ENCODE measurements at regions not wholly inside any gene's neighbourhood (a gene's known extent, or its start where the extent isn't known, plus 50 kb on each side); places are given as distances from the start of the nearest gene placed in this dataset.

- TF ChIP-seq, protein P1, sequence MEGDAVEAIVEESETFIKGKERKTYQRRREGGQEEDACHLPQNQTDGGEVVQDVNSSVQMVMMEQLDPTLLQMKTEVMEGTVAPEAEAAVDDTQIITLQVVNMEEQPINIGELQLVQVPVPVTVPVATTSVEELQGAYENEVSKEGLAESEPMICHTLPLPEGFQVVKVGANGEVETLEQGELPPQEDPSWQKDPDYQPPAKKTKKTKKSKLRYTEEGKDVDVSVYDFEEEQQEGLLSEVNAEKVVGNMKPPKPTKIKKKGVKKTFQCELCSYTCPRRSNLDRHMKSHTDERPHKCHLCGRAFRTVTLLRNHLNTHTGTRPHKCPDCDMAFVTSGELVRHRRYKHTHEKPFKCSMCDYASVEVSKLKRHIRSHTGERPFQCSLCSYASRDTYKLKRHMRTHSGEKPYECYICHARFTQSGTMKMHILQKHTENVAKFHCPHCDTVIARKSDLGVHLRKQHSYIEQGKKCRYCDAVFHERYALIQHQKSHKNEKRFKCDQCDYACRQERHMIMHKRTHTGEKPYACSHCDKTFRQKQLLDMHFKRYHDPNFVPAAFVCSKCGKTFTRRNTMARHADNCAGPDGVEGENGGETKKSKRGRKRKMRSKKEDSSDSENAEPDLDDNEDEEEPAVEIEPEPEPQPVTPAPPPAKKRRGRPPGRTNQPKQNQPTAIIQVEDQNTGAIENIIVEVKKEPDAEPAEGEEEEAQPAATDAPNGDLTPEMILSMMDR (IDR thresholded peaks at IDR 0.05; ENCODE audit: insufficient read depth in 1 of 2, low read depth in 1 of 2, low read length in 1 of 2, severe bottlenecking in 1 of 2, unreplicated experiment in 1 of 2) = no peak
- POLR2A ChIA-PET = no interaction called here
Measured at GRCh38 chr5:81906086-81906485, 65.7 kb upstream of the ATG10 start.

GRCh38 chr5:81904861-81905260 lies 67.0 kb upstream of the ATG10 start:
- DNase-seq = peak; percentile 49 to 56
- intact Hi-C loops (cut with micrococcal nuclease; ENCODE audit: unreplicated experiment) = no loop called here
- Histone ChIP-seq H3K9me3 (peaks cover 6% of the 10 kb centered on the region; the same call in 1 of the 2 replicates), H3K36me3 (ENCODE audit: control insufficient read depth, insufficient read depth, low read length) (no peaks in the 10 kb centered on the region), H3K4me1 (peaks cover 7% of the 10 kb centered on the region), H3K27me3 (replicated peaks; ENCODE audit: control insufficient read depth, insufficient read depth, low read length) (no peaks in the 10 kb centered on the region), H3K4me3 (ENCODE audit: low read depth, low read length) (no peak overlapping the region)
- BruUV-seq (replicated peaks) = no TSS peak
- ChIA-PET CTCF (interaction anchor here (1.0 kb wide), 1 partner anchor 398 kb away, joined by 4 read pairs; no protein-coding TSS in a partner anchor), POLR2A (no interaction called here)
- no peak overlapping the region for H3K4me3 Mint-ChIP-seq (ENCODE audit: unreplicated experiment)
- TF ChIP-seq, protein P1 (IDR thresholded peaks at IDR 0.05; ENCODE audit: insufficient read depth in 1 of 2, low read depth in 1 of 2, low read length in 1 of 2, severe bottlenecking in 1 of 2, unreplicated experiment in 1 of 2) = no peak
- H3K9me3 Mint-ChIP-seq (ENCODE audit: unreplicated experiment) = peaks cover 20% of the 10 kb centered on the region
- no peaks in the 10 kb centered on the region for H3K36me3 Mint-ChIP-seq (ENCODE audit: insufficient read depth, unreplicated experiment)
- H3K27ac Mint-ChIP-seq (ENCODE audit: unreplicated experiment) = no peak overlapping the region
- no peaks in the 10 kb centered on the region for H3K27me3 Mint-ChIP-seq (ENCODE audit: insufficient read depth, unreplicated experiment)
- peaks cover 13% of the 10 kb centered on the region for H3K4me1 Mint-ChIP-seq (ENCODE audit: low read depth, unreplicated experiment)

More at GRCh38 chr5:81906086-81906485, 65.7 kb upstream of the ATG10 start:
- Mint-ChIP-seq H3K9me3 (ENCODE audit: unreplicated experiment) (peaks cover 15% of the 10 kb centered on the region), H3K4me1 (ENCODE audit: low read depth, unreplicated experiment) (peaks cover 13% of the 10 kb centered on the region), H3K36me3 (ENCODE audit: insufficient read depth, unreplicated experiment) (no peaks in the 10 kb centered on the region), H3K4me3 (ENCODE audit: unreplicated experiment) (no peak overlapping the region), H3K27me3 (ENCODE audit: insufficient read depth, unreplicated experiment) (no peaks in the 10 kb centered on the region), H3K27ac (ENCODE audit: unreplicated experiment) (no peak overlapping the region)
- BruUV-seq (replicated peaks) = no TSS peak
- H3K9me3 ChIP-seq = peaks cover 6% of the 10 kb centered on the region; the same call in 1 of the 2 replicates
- no peak for DNase-seq
- H3K4me3 ChIP-seq (ENCODE audit: low read depth, low read length) = no peak overlapping the region
- H3K36me3 ChIP-seq (ENCODE audit: control insufficient read depth, insufficient read depth, low read length) = no peaks in the 10 kb centered on the region
- H3K4me1 ChIP-seq = peaks cover 7% of the 10 kb centered on the region
- no peaks in the 10 kb centered on the region for H3K27me3 ChIP-seq (replicated peaks; ENCODE audit: control insufficient read depth, insufficient read depth, low read length)
- CTCF ChIA-PET = no interaction called here
- intact Hi-C loops (cut with micrococcal nuclease; ENCODE audit: unreplicated experiment) = no loop called here

- Mint-ChIP-seq H3K9me3 (ENCODE audit: unreplicated experiment) (peaks cover 20% of the 10 kb centered on the region), H3K36me3 (ENCODE audit: insufficient read depth, unreplicated experiment) (no peaks in the 10 kb centered on the region), H3K27me3 (ENCODE audit: insufficient read depth, unreplicated experiment) (no peaks in the 10 kb centered on the region), H3K4me1 (ENCODE audit: low read depth, unreplicated experiment) (peaks cover 13% of the 10 kb centered on the region), H3K27ac (ENCODE audit: unreplicated experiment) (no peak overlapping the region), H3K4me3 (ENCODE audit: unreplicated experiment) (no peak overlapping the region)
- H3K4me1 ChIP-seq = peaks cover 7% of the 10 kb centered on the region
- no peak overlapping the region for H3K4me3 ChIP-seq (ENCODE audit: low read depth, low read length)
- H3K36me3 ChIP-seq (ENCODE audit: control insufficient read depth, insufficient read depth, low read length) = no peaks in the 10 kb centered on the region
- CTCF ChIA-PET = no interaction called here
- no peak for DNase-seq
- intact Hi-C loops (cut with micrococcal nuclease; ENCODE audit: unreplicated experiment) = no loop called here
- POLR2A ChIA-PET = no interaction called here
- peaks cover 6% of the 10 kb centered on the region; the same call in 1 of the 2 replicates for H3K9me3 ChIP-seq
- TF ChIP-seq, protein P1 (IDR thresholded peaks at IDR 0.05; ENCODE audit: insufficient read depth in 1 of 2, low read depth in 1 of 2, low read length in 1 of 2, severe bottlenecking in 1 of 2, unreplicated experiment in 1 of 2) = no peak
- no TSS peak for BruUV-seq (replicated peaks)
- H3K27me3 ChIP-seq (replicated peaks; ENCODE audit: control insufficient read depth, insufficient read depth, low read length) = no peaks in the 10 kb centered on the region
Measured at GRCh38 chr5:81904166-81904565, 67.7 kb upstream of the ATG10 start.
